WTC11 (cell line): ENCODE measurements at regions not wholly inside any gene's neighbourhood (a gene's known extent, or its start where the extent isn't known, plus 50 kb on each side); places are given as distances from the start of the nearest gene placed in this dataset.

Experiments used
- ATF3 ChIP-seq: sonication (generic); formaldehyde crosslinking; conservative IDR thresholded peaks from 2 replicates; pipeline ENCODE4 v1.8.1; 2022; ENCODE audit warnings: mild to moderate bottlenecking, missing genetic modification reagents
- CTCF ChIP-seq: fragments of 200-600 bp; IDR thresholded peaks from 2 replicates; pipeline ENCODE4 v1.8.0; 2022; ENCODE audit warnings: antibody characterized with exemption
- IRF2 ChIP-seq: sonication (generic); formaldehyde crosslinking; IDR thresholded peaks from 2 replicates; pipeline ENCODE4 v1.8.0; 2022; ENCODE audit warnings: low read depth, missing genetic modification reagents, borderline replicate concordance
- NFE2L1 ChIP-seq: sonication (generic); formaldehyde crosslinking; IDR thresholded peaks from 2 replicates; pipeline ENCODE4 v1.8.1; 2023; ENCODE audit warnings: missing genetic modification reagents
- ZNF219 ChIP-seq: sonication (generic); formaldehyde crosslinking; IDR thresholded peaks from 2 replicates; pipeline ENCODE4 v1.8.0; 2023; ENCODE audit warnings: missing genetic modification reagents, mild to moderate bottlenecking, borderline replicate concordance
- ZNF317 ChIP-seq: sonication (generic); formaldehyde crosslinking; IDR thresholded peaks from 2 replicates; pipeline ENCODE4 v1.8.1; 2023; ENCODE audit warnings: low read depth, mild to moderate bottlenecking, moderate library complexity, missing genetic modification reagents, borderline replicate concordance
- TF ChIP-seq, protein P1 (sequence below): sonication (generic); formaldehyde crosslinking; IDR thresholded peaks from 2 replicates; pipeline ENCODE4 v1.8.1; 2023; ENCODE audit warnings: mild to moderate bottlenecking, missing genetic modification reagents, moderate library complexity
- TF ChIP-seq, protein P2 (sequence below): sonication (generic); formaldehyde crosslinking; IDR thresholded peaks from 2 replicates; pipeline ENCODE4 v1.8.1; 2022; ENCODE audit warnings: mild to moderate bottlenecking, moderate library complexity, missing genetic modification reagents
- TF ChIP-seq, protein P3 (sequence below): sonication (generic); formaldehyde crosslinking; IDR thresholded peaks from 2 replicates; pipeline ENCODE4 v1.8.1; 2023; ENCODE audit warnings: mild to moderate bottlenecking, missing genetic modification reagents, moderate library complexity
- TF ChIP-seq, protein P4 (sequence below): sonication (generic); formaldehyde crosslinking; IDR thresholded peaks from 2 replicates; pipeline ENCODE4 v1.8.0; 2022; ENCODE audit warnings: mild to moderate bottlenecking, missing genetic modification reagents

GRCh38 chr22:22059291-22060002, 76.9 kb upstream of the TOP3B start:
- TF ChIP-seq, protein P1, sequence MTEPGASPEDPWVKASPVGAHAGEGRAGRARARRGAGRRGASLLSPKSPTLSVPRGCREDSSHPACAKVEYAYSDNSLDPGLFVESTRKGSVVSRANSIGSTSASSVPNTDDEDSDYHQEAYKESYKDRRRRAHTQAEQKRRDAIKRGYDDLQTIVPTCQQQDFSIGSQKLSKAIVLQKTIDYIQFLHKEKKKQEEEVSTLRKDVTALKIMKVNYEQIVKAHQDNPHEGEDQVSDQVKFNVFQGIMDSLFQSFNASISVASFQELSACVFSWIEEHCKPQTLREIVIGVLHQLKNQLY (CRISPR knock-in tag) = no peak
- TF ChIP-seq CTCF (no peak), ZNF219 (no peak), ATF3 (CRISPR knock-in tag) (no peak), NFE2L1 (no peak), ZNF317 (CRISPR knock-in tag) (no peak), IRF2 (CRISPR knock-in tag) (no peak)
- TF ChIP-seq, protein P2, sequence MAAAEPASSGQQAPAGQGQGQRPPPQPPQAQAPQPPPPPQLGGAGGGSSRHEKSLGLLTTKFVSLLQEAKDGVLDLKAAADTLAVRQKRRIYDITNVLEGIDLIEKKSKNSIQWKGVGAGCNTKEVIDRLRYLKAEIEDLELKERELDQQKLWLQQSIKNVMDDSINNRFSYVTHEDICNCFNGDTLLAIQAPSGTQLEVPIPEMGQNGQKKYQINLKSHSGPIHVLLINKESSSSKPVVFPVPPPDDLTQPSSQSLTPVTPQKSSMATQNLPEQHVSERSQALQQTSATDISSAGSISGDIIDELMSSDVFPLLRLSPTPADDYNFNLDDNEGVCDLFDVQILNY = no peak
- TF ChIP-seq, protein P3, sequence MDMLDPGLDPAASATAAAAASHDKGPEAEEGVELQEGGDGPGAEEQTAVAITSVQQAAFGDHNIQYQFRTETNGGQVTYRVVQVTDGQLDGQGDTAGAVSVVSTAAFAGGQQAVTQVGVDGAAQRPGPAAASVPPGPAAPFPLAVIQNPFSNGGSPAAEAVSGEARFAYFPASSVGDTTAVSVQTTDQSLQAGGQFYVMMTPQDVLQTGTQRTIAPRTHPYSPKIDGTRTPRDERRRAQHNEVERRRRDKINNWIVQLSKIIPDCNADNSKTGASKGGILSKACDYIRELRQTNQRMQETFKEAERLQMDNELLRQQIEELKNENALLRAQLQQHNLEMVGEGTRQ (CRISPR knock-in tag) = no peak
- TF ChIP-seq, protein P4, sequence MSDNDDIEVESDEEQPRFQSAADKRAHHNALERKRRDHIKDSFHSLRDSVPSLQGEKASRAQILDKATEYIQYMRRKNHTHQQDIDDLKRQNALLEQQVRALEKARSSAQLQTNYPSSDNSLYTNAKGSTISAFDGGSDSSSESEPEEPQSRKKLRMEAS = no peak
